ENCODE measurements at regions not wholly inside any gene's neighbourhood (a gene's known extent, or its start where the extent isn't known, plus 50 kb on each side); places are given as distances from the start of the nearest gene placed in this dataset.

DNA sequence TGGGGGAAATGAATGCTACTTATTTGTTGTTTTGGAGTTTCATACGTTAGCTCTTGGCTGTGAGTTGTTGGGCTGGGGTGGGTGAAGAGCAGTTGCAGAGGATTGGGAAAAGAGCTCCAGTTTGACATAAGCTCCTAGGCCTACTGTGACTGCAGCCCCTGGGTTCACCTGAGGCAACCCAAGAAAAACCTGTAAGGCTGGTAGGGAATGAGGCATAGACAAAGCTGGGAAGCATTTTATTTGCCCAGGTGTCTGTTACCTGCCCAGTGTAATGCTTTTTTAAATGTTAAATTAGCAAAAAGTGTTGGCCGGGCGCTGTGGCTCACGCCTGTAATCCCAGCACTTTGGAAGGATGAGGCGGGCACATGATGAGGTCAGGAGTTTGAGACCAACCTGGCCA is 160.0 kb downstream of the FHIP1A start:
- Mint-ChIP-seq H3K4me3 (ENCODE audit: unreplicated experiment) (no peak overlapping the region), H3K36me3 (ENCODE audit: unreplicated experiment) (no peaks in the 10 kb centered on the region), H3K9me3 (ENCODE audit: unreplicated experiment) (no peaks in the 10 kb centered on the region), H3K27me3 (ENCODE audit: unreplicated experiment) (peaks cover 20% of the 10 kb centered on the region), H3K4me1 (ENCODE audit: unreplicated experiment) (no peaks in the 10 kb centered on the region), H3K27ac (ENCODE audit: unreplicated experiment) (no peak overlapping the region)
- TF ChIP-seq, protein P1, sequence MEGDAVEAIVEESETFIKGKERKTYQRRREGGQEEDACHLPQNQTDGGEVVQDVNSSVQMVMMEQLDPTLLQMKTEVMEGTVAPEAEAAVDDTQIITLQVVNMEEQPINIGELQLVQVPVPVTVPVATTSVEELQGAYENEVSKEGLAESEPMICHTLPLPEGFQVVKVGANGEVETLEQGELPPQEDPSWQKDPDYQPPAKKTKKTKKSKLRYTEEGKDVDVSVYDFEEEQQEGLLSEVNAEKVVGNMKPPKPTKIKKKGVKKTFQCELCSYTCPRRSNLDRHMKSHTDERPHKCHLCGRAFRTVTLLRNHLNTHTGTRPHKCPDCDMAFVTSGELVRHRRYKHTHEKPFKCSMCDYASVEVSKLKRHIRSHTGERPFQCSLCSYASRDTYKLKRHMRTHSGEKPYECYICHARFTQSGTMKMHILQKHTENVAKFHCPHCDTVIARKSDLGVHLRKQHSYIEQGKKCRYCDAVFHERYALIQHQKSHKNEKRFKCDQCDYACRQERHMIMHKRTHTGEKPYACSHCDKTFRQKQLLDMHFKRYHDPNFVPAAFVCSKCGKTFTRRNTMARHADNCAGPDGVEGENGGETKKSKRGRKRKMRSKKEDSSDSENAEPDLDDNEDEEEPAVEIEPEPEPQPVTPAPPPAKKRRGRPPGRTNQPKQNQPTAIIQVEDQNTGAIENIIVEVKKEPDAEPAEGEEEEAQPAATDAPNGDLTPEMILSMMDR (IDR thresholded peaks at IDR 0.05) = no peak
- no peak for DNase-seq (ENCODE audit: extremely low spot score, unreplicated experiment)

DNA sequence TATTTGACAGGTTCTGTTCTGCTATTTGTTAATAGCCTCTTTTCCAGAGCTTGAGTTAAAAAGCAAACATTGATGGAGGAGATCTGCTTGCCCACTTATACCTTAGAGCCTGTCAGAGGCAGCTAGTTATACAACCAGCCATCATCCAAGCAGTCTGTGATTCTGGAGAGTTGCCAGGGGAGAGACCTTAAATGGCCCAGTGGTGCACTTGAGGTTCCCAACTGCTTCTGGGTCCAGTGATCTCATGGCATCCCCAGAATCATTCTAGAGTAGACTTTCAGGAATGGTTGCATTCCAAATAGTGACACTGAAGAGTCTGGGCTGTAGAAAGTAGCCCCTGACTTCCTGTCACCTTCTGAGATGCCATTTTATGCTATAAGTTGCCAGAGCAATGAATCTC is 160.7 kb downstream of the FHIP1A start:
- H3K4me3 Mint-ChIP-seq (ENCODE audit: unreplicated experiment) = no peak overlapping the region
- TF ChIP-seq, protein P1 (IDR thresholded peaks at IDR 0.05) = no peak
- no peak for DNase-seq (ENCODE audit: extremely low spot score, unreplicated experiment)
- peaks cover 16% of the 10 kb centered on the region for H3K27me3 Mint-ChIP-seq (ENCODE audit: unreplicated experiment)
- H3K36me3 Mint-ChIP-seq (ENCODE audit: unreplicated experiment) = no peaks in the 10 kb centered on the region
- no peaks in the 10 kb centered on the region for H3K4me1 Mint-ChIP-seq (ENCODE audit: unreplicated experiment)
- no peak overlapping the region for H3K27ac Mint-ChIP-seq (ENCODE audit: unreplicated experiment)
- H3K9me3 Mint-ChIP-seq (ENCODE audit: unreplicated experiment) = no peaks in the 10 kb centered on the region

- TF ChIP-seq, protein P1 (IDR thresholded peaks at IDR 0.05) = no peak
- no peak for DNase-seq (ENCODE audit: extremely low spot score, unreplicated experiment)
- H3K36me3 Mint-ChIP-seq (ENCODE audit: unreplicated experiment) = no peaks in the 10 kb centered on the region
- peaks cover 3% of the 10 kb centered on the region for H3K27me3 Mint-ChIP-seq (ENCODE audit: unreplicated experiment)
- H3K4me1 Mint-ChIP-seq (ENCODE audit: unreplicated experiment) = no peaks in the 10 kb centered on the region
- H3K27ac Mint-ChIP-seq (ENCODE audit: unreplicated experiment) = no peak overlapping the region
- no peaks in the 10 kb centered on the region for H3K9me3 Mint-ChIP-seq (ENCODE audit: unreplicated experiment)
- no peak overlapping the region for H3K4me3 Mint-ChIP-seq (ENCODE audit: unreplicated experiment)
Observed at GRCh38 chr4:151573474-151573873, 164.5 kb downstream of the FHIP1A start.

DNA sequence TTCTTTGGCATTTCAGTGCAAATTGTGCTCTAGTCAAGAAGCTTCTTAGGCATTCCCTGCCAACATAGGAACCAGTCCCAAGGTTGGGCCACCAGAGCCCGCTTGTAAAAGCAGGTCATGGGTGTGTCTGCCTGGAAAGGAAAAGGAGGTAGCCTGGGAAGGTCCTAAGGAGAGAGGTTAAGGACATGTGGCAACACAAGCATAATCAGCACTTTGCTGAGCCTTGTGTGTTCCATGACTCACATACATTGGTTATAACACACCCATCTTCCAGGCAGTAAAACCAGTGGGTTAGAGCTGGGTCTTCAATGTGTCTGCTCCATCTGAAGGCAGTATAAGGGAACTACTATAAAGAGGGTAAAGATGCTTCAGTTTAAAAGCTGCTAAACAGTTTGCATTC is 165.0 kb downstream of the FHIP1A start:
- Mint-ChIP-seq H3K4me3 (ENCODE audit: unreplicated experiment) (no peak overlapping the region), H3K36me3 (ENCODE audit: unreplicated experiment) (no peaks in the 10 kb centered on the region), H3K9me3 (ENCODE audit: unreplicated experiment) (no peaks in the 10 kb centered on the region), H3K4me1 (ENCODE audit: unreplicated experiment) (no peaks in the 10 kb centered on the region), H3K27me3 (ENCODE audit: unreplicated experiment) (peaks cover 5% of the 10 kb centered on the region), H3K27ac (ENCODE audit: unreplicated experiment) (no peak overlapping the region)
- no peak for DNase-seq (ENCODE audit: extremely low spot score, unreplicated experiment)
- TF ChIP-seq, protein P1 (IDR thresholded peaks at IDR 0.05) = no peak

DNA sequence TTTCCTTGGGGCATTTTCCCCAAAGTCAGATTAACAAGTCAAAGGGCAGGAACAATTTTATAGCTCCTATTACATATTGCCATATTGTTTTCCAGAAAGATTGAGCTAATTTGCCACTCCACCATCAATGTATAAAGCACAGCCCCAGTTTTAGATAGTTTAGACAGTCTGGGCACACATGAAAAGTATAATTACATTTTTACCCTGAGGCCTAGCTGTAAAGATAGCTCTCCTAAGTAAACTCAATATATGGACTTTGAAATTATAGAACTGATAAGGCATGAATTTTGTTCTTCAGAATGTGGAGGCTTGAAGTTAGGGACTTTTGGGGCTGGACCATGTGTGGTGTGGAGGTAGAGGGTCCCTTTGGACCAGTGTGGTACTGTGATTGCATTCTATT is 166.0 kb downstream of the FHIP1A start:
- no peaks in the 10 kb centered on the region for H3K9me3 Mint-ChIP-seq (ENCODE audit: unreplicated experiment)
- H3K36me3 Mint-ChIP-seq (ENCODE audit: unreplicated experiment) = no peaks in the 10 kb centered on the region
- H3K27ac Mint-ChIP-seq (ENCODE audit: unreplicated experiment) = no peak overlapping the region
- peaks cover 8% of the 10 kb centered on the region for H3K27me3 Mint-ChIP-seq (ENCODE audit: unreplicated experiment)
- DNase-seq (ENCODE audit: extremely low spot score, unreplicated experiment) = no peak
- no peak overlapping the region for H3K4me3 Mint-ChIP-seq (ENCODE audit: unreplicated experiment)
- no peaks in the 10 kb centered on the region for H3K4me1 Mint-ChIP-seq (ENCODE audit: unreplicated experiment)
- TF ChIP-seq, protein P1 (IDR thresholded peaks at IDR 0.05) = no peak
